GM13976 (cell line): ENCODE measurements at regions not wholly inside any gene's neighbourhood (a gene's known extent, or its start where the extent isn't known, plus 50 kb on each side); places are given as distances from the start of the nearest gene placed in this dataset.

Source experiments
- DNase-seq: peaks from one replicate; pipeline ENCODE4 v3.0.0; 2012; ENCODE audit warnings: low spot score
- CTCF ChIP-seq: IDR thresholded peaks from 2 replicates; pipeline ENCODE4 v1.5.1; 2012; ENCODE audit warnings: borderline replicate concordance, mild to moderate bottlenecking; ENCODE audit not compliant: insufficient read depth; ENCODE audit errors: extremely low read depth, missing control alignments, control extremely low read depth
- in situ Hi-C: fragments of 300-500 bp; cut with MboI; formaldehyde crosslinking; loops from one replicate; pipeline ENCODE4 v1.12.0; 2022; ENCODE audit warnings: low sequenced_read_pairs, mixed read lengths, inconsistent platforms; ENCODE audit not compliant: unreplicated experiment

DNA sequence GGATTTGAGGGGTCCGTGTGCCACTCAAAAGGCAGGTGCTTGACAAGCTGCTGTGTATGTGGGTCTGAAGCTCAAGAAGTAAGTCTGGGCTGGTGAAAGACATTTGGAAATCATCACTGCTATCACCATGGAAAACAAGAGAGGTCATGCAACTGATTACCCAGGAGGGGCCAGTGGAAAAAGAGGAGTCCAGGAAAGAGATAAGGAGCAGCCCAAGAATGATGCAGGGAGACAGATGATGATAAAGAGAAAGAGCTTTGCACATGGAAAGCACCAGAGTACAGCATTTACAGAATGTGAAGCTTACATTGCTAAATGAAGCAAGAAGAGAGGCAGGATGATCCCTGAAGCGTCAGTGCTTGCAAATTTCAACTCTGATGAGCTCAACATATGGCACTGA, 203.2 kb downstream of the SETD4 start:
- no peak for TF ChIP-seq CTCF
- in situ Hi-C loops = no loop called here
- no peak for DNase-seq

DNA sequence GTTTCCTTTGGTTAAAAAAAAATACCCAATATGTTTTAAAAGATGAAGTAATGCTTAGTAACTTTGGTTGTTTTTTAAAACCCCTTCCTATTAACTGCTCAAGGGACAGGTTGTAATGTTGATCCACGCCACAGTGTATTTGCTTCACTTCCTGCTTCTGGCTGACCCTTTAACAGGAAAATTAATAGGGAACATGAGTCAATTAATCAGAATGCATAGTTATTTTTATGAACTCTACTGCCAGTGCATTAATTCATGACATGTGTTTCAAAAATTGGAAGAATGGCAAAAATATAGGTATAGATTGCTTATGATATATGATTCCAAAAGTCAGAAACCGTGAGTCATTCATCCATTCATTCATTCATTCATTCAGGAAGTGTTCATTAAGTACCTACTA, 204.8 kb downstream of the SETD4 start:
- DNase-seq = no peak
- in situ Hi-C loops = no loop called here

GRCh38 chr21:35854281-35854680, 206.0 kb downstream of the SETD4 start:
- DNase-seq = no peak
- no peak for TF ChIP-seq CTCF
- in situ Hi-C loops = no loop called here

More for the DNA sequence above, 204.8 kb downstream of the SETD4 start:
- no peak for TF ChIP-seq CTCF

DNA sequence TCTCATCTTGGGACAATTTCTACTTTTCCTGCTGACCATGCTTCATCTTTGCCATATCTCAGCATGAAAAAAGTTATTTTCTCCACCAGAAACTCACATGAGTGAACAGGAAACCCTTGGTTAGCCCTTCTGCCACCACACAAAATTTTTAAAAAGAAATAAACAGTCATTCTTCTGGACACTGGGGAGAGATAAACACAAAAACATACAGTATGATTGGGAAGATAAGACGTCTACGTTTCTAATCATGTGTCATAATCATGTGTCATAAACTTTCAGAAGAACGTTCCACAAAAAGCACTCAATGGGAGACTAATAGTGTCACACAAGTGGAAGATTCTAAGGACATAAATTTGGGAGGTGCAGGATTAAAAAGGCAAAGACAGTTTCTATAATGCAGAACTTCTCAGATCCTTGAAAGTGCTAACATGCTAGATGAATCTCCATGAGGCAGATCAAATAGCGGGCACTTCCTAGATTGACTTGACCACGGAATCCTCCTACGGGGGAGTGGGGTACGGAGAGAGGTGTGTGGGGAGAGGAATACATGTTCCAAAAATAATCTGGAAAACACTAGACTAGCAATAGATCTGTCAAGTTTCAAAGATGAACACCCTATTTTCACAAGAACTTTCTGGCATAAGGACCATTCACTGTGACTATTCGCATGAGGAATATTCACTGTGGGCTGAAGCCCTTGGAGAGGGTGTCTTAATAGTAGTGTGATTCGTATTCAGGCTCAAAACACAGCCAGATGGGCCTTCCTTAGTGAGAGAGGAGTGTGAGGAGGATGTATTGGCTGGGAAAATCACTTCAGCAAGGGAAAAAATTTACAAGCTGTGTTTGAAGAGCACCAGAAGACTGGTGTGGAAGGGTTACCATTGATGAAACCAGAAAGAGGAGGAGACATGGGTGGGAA, 206.7 kb downstream of the SETD4 start:
- TF ChIP-seq CTCF = no peak
- no peak for DNase-seq
- in situ Hi-C loops = no loop called here

GRCh38 chr21:35852820-35853219, 207.5 kb downstream of the SETD4 start:
- in situ Hi-C loops = no loop called here
- no peak for TF ChIP-seq CTCF
- no peak for DNase-seq

- no peak for TF ChIP-seq CTCF
- in situ Hi-C loops = no loop called here
- DNase-seq = no peak
These were observed 209.7 kb downstream of the SETD4 start for GRCh38 chr21:35850542-35851103.
